Breast epithelium (tissue), 4 donors: ENCODE measurements at regions not wholly inside any gene's neighbourhood (a gene's known extent, or its start where the extent isn't known, plus 50 kb on each side); places are given as distances from the start of the nearest gene placed in this dataset.

Experiments used
- DNase-seq, 2 donors: peaks; one replicate each; pipeline ENCODE4 v3.0.0-alpha.2; 2019; ENCODE audit warnings: low spot score in 2 of 2
- H3K27ac ChIP-seq, 2 donors: fragments of 200-600 bp; sonication (generic) in 1 of 2; one replicate each; pipeline ENCODE4 v1.5.1; 2016 to 2019; ENCODE audit warnings: mild to moderate bottlenecking in 1 of 2
- H3K27me3 ChIP-seq, 2 donors: fragments of 200-600 bp; sonication (generic) in 1 of 2; one replicate each; pipeline versions ENCODE4 v1.5.1 to v1.6.0; 2017 to 2019; ENCODE audit warnings: control low read depth in 1 of 2, mild to moderate bottlenecking in 1 of 2
- H3K36me3 ChIP-seq: fragments of 200-600 bp; one replicate; pipeline ENCODE4 v1.5.1; 2019
- H3K4me1 ChIP-seq, 2 donors: fragments of 200-600 bp; sonication (generic); one replicate each; pipeline ENCODE4 v1.5.1; 2016 to 2019; ENCODE audit warnings: control low read depth in 1 of 2
- H3K4me3 ChIP-seq, 3 donors: fragments of 200-600 bp; sonication (generic); 1 replicate in 2 of 3; 2 replicates in 1 of 3; pipeline ENCODE4 v1.5.1; 2016 to 2019; ENCODE audit warnings: mild to moderate bottlenecking in 3 of 3, moderate library complexity in 2 of 3
- H3K9me3 ChIP-seq, 2 donors: fragments of 200-600 bp; sonication (generic) in 1 of 2; one replicate each; pipeline ENCODE4 v1.5.1; 2016 to 2019; ENCODE audit warnings: control low read depth in 1 of 2
- POLR2A ChIP-seq: fragments of 450-650 bp; IDR thresholded peaks from one replicate; pipeline ENCODE4 v1.6.1; 2016; ENCODE audit warnings: antibody characterized with exemption, mild to moderate bottlenecking, moderate library complexity
- POLR2AphosphoS5 ChIP-seq, 3 donors: sonication (generic); formaldehyde crosslinking; IDR thresholded peaks; one replicate each; pipeline ENCODE4 v1.6.1; 2017; ENCODE audit warnings: antibody characterized with exemption in 3 of 3
- intact Hi-C: fragments of 100-400 bp; cut with DNase I; formaldehyde crosslinking; loops from one replicate; pipeline ENCODE4 v1.15.1; 2023; ENCODE audit warnings: low total_unique reads
- TF ChIP-seq, protein P1 (sequence below), 3 donors: fragments of 450-650 bp; IDR thresholded peaks; one replicate each; pipeline ENCODE4 v1.5.1; 2016 to 2017; ENCODE audit warnings: antibody characterized with exemption in 3 of 3, mild to moderate bottlenecking in 3 of 3, moderate library complexity in 3 of 3

DNA sequence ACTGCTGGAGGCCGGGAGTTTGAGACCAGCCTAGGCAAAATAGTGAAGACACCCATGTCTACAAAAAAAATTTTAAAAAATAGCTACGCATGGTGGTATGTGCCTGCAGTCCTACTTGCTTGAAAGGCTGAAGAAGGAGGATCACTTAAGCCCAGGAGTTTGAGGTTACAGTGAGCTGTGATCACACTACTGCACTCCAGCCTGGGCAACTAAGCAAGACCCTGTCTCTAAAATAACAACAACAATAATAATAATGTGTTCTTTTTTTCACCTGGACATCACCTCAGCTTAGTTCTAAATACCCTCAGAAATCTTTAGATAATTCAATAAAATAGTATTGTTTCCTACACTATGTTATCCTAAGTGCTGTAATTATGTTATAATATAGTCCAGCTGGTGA is 397.1 kb upstream of the ZNF804A start:
- no peaks in the 10 kb centered on the region for H3K4me1 ChIP-seq
- H3K4me3 ChIP-seq: no peak overlapping the region
- no peaks in the 10 kb centered on the region for H3K36me3 ChIP-seq
- H3K9me3 ChIP-seq: no peaks in the 10 kb centered on the region
- DNase-seq: no peak
- intact Hi-C loops: no loop called here
- H3K27ac ChIP-seq: no peak overlapping the region
- TF ChIP-seq, protein P1, sequence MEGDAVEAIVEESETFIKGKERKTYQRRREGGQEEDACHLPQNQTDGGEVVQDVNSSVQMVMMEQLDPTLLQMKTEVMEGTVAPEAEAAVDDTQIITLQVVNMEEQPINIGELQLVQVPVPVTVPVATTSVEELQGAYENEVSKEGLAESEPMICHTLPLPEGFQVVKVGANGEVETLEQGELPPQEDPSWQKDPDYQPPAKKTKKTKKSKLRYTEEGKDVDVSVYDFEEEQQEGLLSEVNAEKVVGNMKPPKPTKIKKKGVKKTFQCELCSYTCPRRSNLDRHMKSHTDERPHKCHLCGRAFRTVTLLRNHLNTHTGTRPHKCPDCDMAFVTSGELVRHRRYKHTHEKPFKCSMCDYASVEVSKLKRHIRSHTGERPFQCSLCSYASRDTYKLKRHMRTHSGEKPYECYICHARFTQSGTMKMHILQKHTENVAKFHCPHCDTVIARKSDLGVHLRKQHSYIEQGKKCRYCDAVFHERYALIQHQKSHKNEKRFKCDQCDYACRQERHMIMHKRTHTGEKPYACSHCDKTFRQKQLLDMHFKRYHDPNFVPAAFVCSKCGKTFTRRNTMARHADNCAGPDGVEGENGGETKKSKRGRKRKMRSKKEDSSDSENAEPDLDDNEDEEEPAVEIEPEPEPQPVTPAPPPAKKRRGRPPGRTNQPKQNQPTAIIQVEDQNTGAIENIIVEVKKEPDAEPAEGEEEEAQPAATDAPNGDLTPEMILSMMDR (IDR thresholded peaks at IDR 0.05): no peak
- TF ChIP-seq POLR2AphosphoS5 (IDR thresholded peaks at IDR 0.05) (no peak), POLR2A (no peak)
- H3K27me3 ChIP-seq: no peaks in the 10 kb centered on the region

DNA sequence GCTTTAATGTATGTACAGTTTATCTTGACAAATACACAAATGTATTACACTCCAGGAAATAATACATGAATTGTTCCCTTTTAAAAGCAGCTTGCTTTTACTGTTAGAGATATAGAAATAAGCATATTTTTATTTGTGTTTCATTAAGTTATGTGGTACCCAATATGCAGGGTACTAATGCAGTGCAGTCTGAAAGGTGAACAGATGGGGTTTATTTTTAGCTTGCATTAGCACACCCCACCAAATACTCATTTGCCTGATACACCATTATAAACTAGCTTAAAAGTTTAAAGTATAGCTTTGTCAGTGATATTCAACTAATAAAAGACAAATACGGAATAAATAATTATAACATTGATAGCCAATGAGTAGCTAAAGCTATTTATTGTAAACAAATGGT is 394.7 kb upstream of the ZNF804A start:
- H3K27me3 ChIP-seq: no peaks in the 10 kb centered on the region
- DNase-seq: no peak
- no peaks in the 10 kb centered on the region for H3K36me3 ChIP-seq
- H3K9me3 ChIP-seq: no peaks in the 10 kb centered on the region
- no peaks in the 10 kb centered on the region for H3K4me1 ChIP-seq
- no peak overlapping the region for H3K27ac ChIP-seq
- no peak for TF ChIP-seq POLR2AphosphoS5 (IDR thresholded peaks at IDR 0.05)
- TF ChIP-seq POLR2A: no peak
- TF ChIP-seq, protein P1 (IDR thresholded peaks at IDR 0.05): no peak
- no peak overlapping the region for H3K4me3 ChIP-seq
- intact Hi-C loops: no loop called here

DNA sequence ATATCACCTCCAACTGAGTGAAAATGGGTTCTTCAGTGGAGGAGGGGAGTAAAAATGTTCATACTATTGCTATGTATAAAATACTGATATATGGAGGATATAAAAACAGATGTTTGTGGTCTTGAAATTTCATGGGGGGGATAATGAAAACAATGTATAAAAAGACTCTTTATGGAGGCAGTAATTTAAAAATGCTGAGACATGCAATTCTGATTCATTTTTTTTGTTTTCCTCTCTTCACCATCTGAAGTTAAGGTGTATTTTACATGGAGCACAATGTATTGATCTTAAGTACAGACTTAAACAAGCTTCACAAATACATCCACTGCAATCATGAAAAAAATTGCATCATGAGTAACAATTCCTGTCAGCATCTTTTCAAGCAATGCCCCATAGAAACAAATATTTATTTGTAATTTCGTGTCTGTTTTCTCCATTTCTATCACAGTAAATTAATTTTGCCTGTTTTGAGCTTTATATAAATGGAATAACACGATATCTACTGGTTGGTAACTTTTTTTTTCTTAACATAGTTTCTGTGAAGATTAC is 393.2 kb upstream of the ZNF804A start:
- Histone ChIP-seq H3K9me3 (no peaks in the 10 kb centered on the region), H3K27me3 (no peaks in the 10 kb centered on the region), H3K4me3 (no peak overlapping the region), H3K27ac (no peak overlapping the region), H3K36me3 (no peaks in the 10 kb centered on the region), H3K4me1 (no peaks in the 10 kb centered on the region)
- DNase-seq: no peak
- intact Hi-C loops: no loop called here
- TF ChIP-seq POLR2A: no peak
- TF ChIP-seq, protein P1 (IDR thresholded peaks at IDR 0.05): no peak
- no peak for TF ChIP-seq POLR2AphosphoS5 (IDR thresholded peaks at IDR 0.05)

DNA sequence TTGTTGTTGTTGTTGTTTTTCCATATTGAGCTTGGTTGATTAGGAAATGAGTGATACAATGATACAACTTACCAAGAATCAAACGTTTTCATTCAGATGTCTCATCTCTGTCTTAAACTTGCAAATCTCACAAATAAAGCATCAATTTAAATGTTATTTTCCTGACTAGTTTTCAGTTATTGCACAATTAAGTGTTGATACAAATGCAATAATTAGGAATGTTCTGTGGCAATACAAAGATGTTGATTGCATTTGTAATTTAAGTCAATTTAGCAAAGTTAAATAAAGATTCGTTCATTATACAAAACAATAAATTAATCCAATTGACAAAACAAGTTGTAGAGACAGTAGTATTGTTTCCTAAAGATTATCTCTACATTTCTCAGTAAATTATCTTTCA is 392.3 kb upstream of the ZNF804A start:
- intact Hi-C loops: no loop called here

DNA sequence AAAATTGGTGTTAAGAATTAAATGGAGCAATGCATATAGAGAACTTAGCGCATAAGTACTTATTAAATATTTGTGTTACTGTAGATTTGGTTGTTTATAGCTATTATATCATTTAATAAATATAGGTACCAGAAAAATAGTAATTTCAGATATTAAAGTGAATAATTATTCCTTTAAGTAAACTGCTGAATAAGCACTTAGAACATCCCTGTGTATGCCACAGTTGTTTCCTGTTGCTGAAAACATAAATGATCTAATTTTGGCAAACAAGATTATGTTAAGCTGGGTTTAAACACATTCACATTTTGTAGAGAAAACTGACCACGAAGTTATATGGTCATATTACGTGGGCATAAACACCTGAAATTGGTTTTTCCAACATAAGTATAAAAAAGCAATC is 388.0 kb upstream of the ZNF804A start:
- Histone ChIP-seq H3K4me3 (no peak overlapping the region), H3K27me3 (no peaks in the 10 kb centered on the region), H3K27ac (no peak overlapping the region), H3K9me3 (peaks cover 0 to 4% of the 10 kb centered on the region in 2 donors), H3K4me1 (no peaks in the 10 kb centered on the region), H3K36me3 (no peaks in the 10 kb centered on the region)
- DNase-seq: no peak
- TF ChIP-seq, protein P1 (IDR thresholded peaks at IDR 0.05): no peak
- TF ChIP-seq POLR2A (no peak), POLR2AphosphoS5 (IDR thresholded peaks at IDR 0.05) (no peak)
- intact Hi-C loops: no loop called here

More for the DNA sequence above, 392.3 kb upstream of the ZNF804A start:
- Histone ChIP-seq H3K27me3 (no peaks in the 10 kb centered on the region), H3K4me1 (no peaks in the 10 kb centered on the region), H3K36me3 (no peaks in the 10 kb centered on the region), H3K9me3 (no peaks in the 10 kb centered on the region), H3K4me3 (no peak overlapping the region), H3K27ac (no peak overlapping the region)
- TF ChIP-seq POLR2A: no peak
- no peak for TF ChIP-seq POLR2AphosphoS5 (IDR thresholded peaks at IDR 0.05)
- TF ChIP-seq, protein P1 (IDR thresholded peaks at IDR 0.05): no peak
- DNase-seq: no peak
